ENCODE measurements at regions not wholly inside any gene's neighbourhood (a gene's known extent, or its start where the extent isn't known, plus 50 kb on each side); places are given as distances from the start of the nearest gene placed in this dataset.

GRCh38 chr2:40809156-40809555, 357.3 kb upstream of the SLC8A1 start:
- DNase-seq (ENCODE audit: insufficient read length, low spot score) (no peak), FAIRE-seq (no peak)
- no peak for TF ChIP-seq CTCF (IDR thresholded peaks at IDR 0.05; ENCODE audit: insufficient read depth, missing control alignments)

- FAIRE-seq (no peak), DNase-seq (ENCODE audit: insufficient read length, low spot score) (no peak)
- no peak for TF ChIP-seq CTCF (IDR thresholded peaks at IDR 0.05; ENCODE audit: insufficient read depth, missing control alignments)
Measured at GRCh38 chr2:40814616-40815015, 362.7 kb upstream of the SLC8A1 start.

GRCh38 chr2:40820319-40820718, 368.4 kb upstream of the SLC8A1 start:
- no peak for DNase-seq (ENCODE audit: insufficient read length, low spot score)
- no peak for FAIRE-seq
- no peak for TF ChIP-seq CTCF (IDR thresholded peaks at IDR 0.05; ENCODE audit: insufficient read depth, missing control alignments)

- FAIRE-seq (no peak), DNase-seq (ENCODE audit: insufficient read length, low spot score) (no peak)
- no peak for TF ChIP-seq CTCF (IDR thresholded peaks at IDR 0.05; ENCODE audit: insufficient read depth, missing control alignments)
Measured at GRCh38 chr2:40823478-40823877, 371.6 kb upstream of the SLC8A1 start.

- no peak for FAIRE-seq
- TF ChIP-seq CTCF (IDR thresholded peaks at IDR 0.05; ENCODE audit: insufficient read depth, missing control alignments) = no peak
Measured at GRCh38 chr2:40824278-40824677, 372.4 kb upstream of the SLC8A1 start.

GRCh38 chr2:40827392-40827791, 375.5 kb upstream of the SLC8A1 start:
- no peak for TF ChIP-seq CTCF (IDR thresholded peaks at IDR 0.05; ENCODE audit: insufficient read depth, missing control alignments)
- FAIRE-seq (no peak), DNase-seq (ENCODE audit: insufficient read length, low spot score) (no peak)

More at GRCh38 chr2:40824278-40824677, 372.4 kb upstream of the SLC8A1 start:
- DNase-seq (ENCODE audit: insufficient read length, low spot score) = no peak

- FAIRE-seq (no peak), DNase-seq (ENCODE audit: insufficient read length, low spot score) (no peak)
- TF ChIP-seq CTCF (IDR thresholded peaks at IDR 0.05; ENCODE audit: insufficient read depth, missing control alignments) = no peak
Measured at GRCh38 chr2:40831321-40831873, 379.5 kb upstream of the SLC8A1 start.

Data from D721Med (cell line).